ENCODE measurements at regions not wholly inside any gene's neighbourhood (a gene's known extent, or its start where the extent isn't known, plus 50 kb on each side); places are given as distances from the start of the nearest gene placed in this dataset.

DNA sequence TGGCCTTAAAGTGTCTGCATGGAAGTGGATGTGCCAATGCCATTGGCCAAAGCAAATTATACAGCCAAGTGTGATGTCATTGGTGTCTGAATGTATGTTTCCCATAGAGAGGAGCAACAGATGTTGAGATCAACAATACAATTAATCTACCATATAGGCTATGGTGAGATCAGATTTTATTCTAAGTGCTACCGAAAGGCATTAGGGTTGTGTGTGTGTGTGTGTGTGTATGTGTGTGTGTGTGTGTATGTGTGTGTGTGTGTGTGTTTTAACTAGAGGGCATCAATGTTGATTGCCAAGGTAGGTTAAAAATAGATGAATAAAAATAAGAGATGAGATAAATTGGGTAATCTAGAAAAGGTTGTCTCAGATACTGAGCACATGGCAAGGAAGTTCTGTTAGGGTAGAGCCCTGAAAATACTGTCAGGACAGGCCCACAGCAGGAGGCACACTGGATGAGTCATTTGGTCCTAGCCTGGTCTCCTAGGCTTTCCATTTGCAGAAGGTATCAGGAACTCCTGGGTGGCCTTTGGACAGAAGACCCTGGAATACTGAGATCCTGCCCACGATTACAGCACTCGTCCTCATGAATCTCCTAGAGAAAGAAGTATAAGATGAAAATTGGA is 446.0 kb upstream of the PODXL start:
- ChIA-PET POLR2A (no interaction called here), CTCF (no interaction called here)
- DNase-seq = no peak
- H3K9me3 ChIP-seq = no peaks in the 10 kb centered on the region; the same call in 1 of the 2 replicates
- H3K27me3 ChIP-seq (ENCODE audit: insufficient read depth) = no peaks in the 10 kb centered on the region
- H3K9ac ChIP-seq = no peak overlapping the region
- WGBS (ENCODE audit: low lambda C conversion rate) = 82% methylated on average over 3 of the region's 3 CpGs
- H3K79me2 ChIP-seq (ENCODE audit: insufficient read depth) = no peaks in the 10 kb centered on the region; the same call in 1 of the 2 replicates
- H2AFZ ChIP-seq (ENCODE audit: low read depth) = no peak overlapping the region
- peaks cover 0 to 21% of the 10 kb centered on the region in 2 experiments for H3K36me3 ChIP-seq (replicated peaks in 1 of 2; ENCODE audit: control insufficient read depth in 1 of 2, insufficient read depth in 2 of 2, low read length in 1 of 2)
- no peak overlapping the region for H3K4me3 ChIP-seq (ENCODE audit: low read depth in 2 of 2, low read length in 1 of 2)
- H3F3A ChIP-seq (replicated peaks; ENCODE audit: insufficient read depth) = peaks cover 23% of the 10 kb centered on the region
- TF ChIP-seq, protein P1, sequence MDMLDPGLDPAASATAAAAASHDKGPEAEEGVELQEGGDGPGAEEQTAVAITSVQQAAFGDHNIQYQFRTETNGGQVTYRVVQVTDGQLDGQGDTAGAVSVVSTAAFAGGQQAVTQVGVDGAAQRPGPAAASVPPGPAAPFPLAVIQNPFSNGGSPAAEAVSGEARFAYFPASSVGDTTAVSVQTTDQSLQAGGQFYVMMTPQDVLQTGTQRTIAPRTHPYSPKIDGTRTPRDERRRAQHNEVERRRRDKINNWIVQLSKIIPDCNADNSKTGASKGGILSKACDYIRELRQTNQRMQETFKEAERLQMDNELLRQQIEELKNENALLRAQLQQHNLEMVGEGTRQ (IDR thresholded peaks at IDR 0.05; ENCODE audit: borderline replicate concordance, low read depth, low read length) = no peak
- peak; percentile 28; the same call in 1 of the 2 replicates for TF ChIP-seq FOSL2 (IDR thresholded peaks at IDR 0.05; ENCODE audit: borderline replicate concordance, low read depth)
- H3K27ac ChIP-seq (ENCODE audit: low read depth in 2 of 2, low read length in 1 of 2) = no peak overlapping the region
- no peaks in the 10 kb centered on the region for H3K9me2 ChIP-seq
- H3K4me1 ChIP-seq (ENCODE audit: control insufficient read depth in 1 of 2, insufficient read depth in 2 of 2, low read depth in 1 of 2, low read length in 1 of 2) = peaks cover 6 to 10% of the 10 kb centered on the region in 2 experiments; a peak in 3 of 4 replicates
- no peaks in the 10 kb centered on the region for H4K20me1 ChIP-seq (ENCODE audit: insufficient read depth)
- no peak overlapping the region for H3K4me2 ChIP-seq

DNA sequence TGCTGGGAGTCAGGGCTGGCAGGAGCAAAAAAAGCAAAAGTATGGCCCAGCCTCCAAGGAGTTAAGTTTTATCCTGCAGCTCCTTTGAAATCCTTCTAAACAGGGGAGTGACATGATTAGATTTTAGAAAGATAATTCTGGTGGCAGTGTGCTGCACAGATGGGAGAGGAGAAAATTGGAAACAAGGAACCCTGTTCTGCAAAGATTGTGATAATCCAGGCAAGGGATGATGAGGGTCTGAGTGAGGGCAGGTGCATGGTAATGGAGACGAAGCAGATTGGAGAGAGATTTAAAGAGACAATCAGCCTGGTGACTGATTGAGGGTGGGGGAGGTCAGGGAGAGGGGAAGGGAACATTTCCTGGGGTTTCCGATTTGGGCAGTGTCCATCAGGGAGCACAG is 444.7 kb upstream of the PODXL start:
- Histone ChIP-seq H4K20me1 (ENCODE audit: insufficient read depth) (no peaks in the 10 kb centered on the region), H3K4me2 (no peak overlapping the region), H3F3A (replicated peaks; ENCODE audit: insufficient read depth) (peaks cover 17% of the 10 kb centered on the region), H2AFZ (ENCODE audit: low read depth) (no peak overlapping the region), H3K4me1 (ENCODE audit: control insufficient read depth in 1 of 2, insufficient read depth in 2 of 2, low read depth in 1 of 2, low read length in 1 of 2) (peaks cover 6 to 10% of the 10 kb centered on the region in 2 experiments; a peak in 3 of 4 replicates), H3K79me2 (ENCODE audit: insufficient read depth) (no peaks in the 10 kb centered on the region; the same call in 1 of the 2 replicates), H3K4me3 (ENCODE audit: low read depth in 2 of 2, low read length in 1 of 2) (no peak overlapping the region), H3K9ac (no peak overlapping the region), H3K9me3 (no peaks in the 10 kb centered on the region; the same call in 1 of the 2 replicates), H3K27ac (ENCODE audit: low read depth in 2 of 2, low read length in 1 of 2) (no peak overlapping the region), H3K36me3 (replicated peaks in 1 of 2; ENCODE audit: control insufficient read depth in 1 of 2, insufficient read depth in 2 of 2, low read length in 1 of 2) (peaks cover 0 to 9% of the 10 kb centered on the region in 2 experiments), H3K27me3 (ENCODE audit: insufficient read depth) (no peaks in the 10 kb centered on the region), H3K9me2 (no peaks in the 10 kb centered on the region)
- ChIA-PET CTCF (interaction anchor here (0.7 kb wide), 1 partner anchor 76 kb away, joined by 3 read pairs; no protein-coding TSS in a partner anchor), POLR2A (no interaction called here)
- 76% methylated on average over 2 of the region's 2 CpGs for WGBS (ENCODE audit: low lambda C conversion rate)
- no peak for DNase-seq
- TF ChIP-seq TCF12 (IDR thresholded peaks at IDR 0.05) (no peak), NFIC (IDR thresholded peaks at IDR 0.05; ENCODE audit: borderline replicate concordance) (no peak), GATA2 (CRISPR knock-in tag; IDR thresholded peaks at IDR 0.05) (peak; percentile 44), CHD2 (IDR thresholded peaks at IDR 0.05; ENCODE audit: low read length, partially characterized antibody) (no peak)

DNA sequence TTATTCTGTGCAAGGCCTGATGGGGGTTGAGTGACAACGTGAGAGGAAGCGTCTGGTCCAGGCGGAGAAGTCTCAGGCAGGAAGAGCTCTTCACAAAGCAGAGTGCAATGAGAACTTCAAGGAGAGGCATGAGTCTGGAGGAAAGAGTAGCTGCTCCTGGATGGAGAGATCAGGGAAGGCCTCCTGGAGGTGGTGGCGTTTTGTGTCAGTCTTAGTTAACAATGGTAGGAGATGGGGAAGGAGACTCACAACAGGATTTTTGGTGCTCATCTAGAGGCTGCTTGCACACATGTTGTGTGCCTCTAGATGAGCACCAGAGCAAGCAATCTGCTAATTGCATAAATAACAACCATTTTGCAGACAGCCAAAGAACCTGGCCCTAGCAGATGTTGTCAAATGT is 442.8 kb upstream of the PODXL start:
- WGBS (ENCODE audit: low lambda C conversion rate) = 97% methylated on average over 4 of the region's 4 CpGs
- Histone ChIP-seq H3F3A (replicated peaks; ENCODE audit: insufficient read depth) (peaks cover 3% of the 10 kb centered on the region), H4K20me1 (ENCODE audit: insufficient read depth) (no peaks in the 10 kb centered on the region; the same call in 1 of the 2 replicates), H3K36me3 (replicated peaks in 1 of 2; ENCODE audit: control insufficient read depth in 1 of 2, insufficient read depth in 2 of 2, low read length in 1 of 2) (peaks cover 0 to 9% of the 10 kb centered on the region in 2 experiments), H3K9ac (no peak overlapping the region), H3K9me3 (no peaks in the 10 kb centered on the region), H3K9me2 (no peaks in the 10 kb centered on the region), H3K4me3 (ENCODE audit: low read depth in 2 of 2, low read length in 1 of 2) (no peak overlapping the region), H3K4me1 (ENCODE audit: control insufficient read depth in 1 of 2, insufficient read depth in 2 of 2, low read depth in 1 of 2, low read length in 1 of 2) (peaks cover 0 to 4% of the 10 kb centered on the region in 2 experiments; a peak in 2 of 4 replicates), H3K27me3 (ENCODE audit: insufficient read depth) (no peaks in the 10 kb centered on the region), H2AFZ (ENCODE audit: low read depth) (no peak overlapping the region), H3K79me2 (ENCODE audit: insufficient read depth) (no peaks in the 10 kb centered on the region), H3K27ac (ENCODE audit: low read depth in 2 of 2, low read length in 1 of 2) (no peak overlapping the region), H3K4me2 (no peak overlapping the region)
- CTCF ChIA-PET = no interaction called here
- POLR2A ChIA-PET = no interaction called here
- no peak for DNase-seq
- TF ChIP-seq RCOR1 (IDR thresholded peaks at IDR 0.05; ENCODE audit: low read length) = no peak
- TF ChIP-seq NRF1 (IDR thresholded peaks at IDR 0.05; ENCODE audit: low read depth, low read length) = no peak
- no peak for TF ChIP-seq POLR2AphosphoS5 (IDR thresholded peaks at IDR 0.05; ENCODE audit: low read depth, low read length)
- TF ChIP-seq, protein P2, sequence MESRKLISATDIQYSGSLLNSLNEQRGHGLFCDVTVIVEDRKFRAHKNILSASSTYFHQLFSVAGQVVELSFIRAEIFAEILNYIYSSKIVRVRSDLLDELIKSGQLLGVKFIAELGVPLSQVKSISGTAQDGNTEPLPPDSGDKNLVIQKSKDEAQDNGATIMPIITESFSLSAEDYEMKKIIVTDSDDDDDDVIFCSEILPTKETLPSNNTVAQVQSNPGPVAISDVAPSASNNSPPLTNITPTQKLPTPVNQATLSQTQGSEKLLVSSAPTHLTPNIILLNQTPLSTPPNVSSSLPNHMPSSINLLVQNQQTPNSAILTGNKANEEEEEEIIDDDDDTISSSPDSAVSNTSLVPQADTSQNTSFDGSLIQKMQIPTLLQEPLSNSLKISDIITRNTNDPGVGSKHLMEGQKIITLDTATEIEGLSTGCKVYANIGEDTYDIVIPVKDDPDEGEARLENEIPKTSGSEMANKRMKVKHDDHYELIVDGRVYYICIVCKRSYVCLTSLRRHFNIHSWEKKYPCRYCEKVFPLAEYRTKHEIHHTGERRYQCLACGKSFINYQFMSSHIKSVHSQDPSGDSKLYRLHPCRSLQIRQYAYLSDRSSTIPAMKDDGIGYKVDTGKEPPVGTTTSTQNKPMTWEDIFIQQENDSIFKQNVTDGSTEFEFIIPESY (IDR thresholded peaks at IDR 0.05; ENCODE audit: borderline replicate concordance, low read depth) = no peak
- TF ChIP-seq EP300 (IDR thresholded peaks at IDR 0.05; ENCODE audit: borderline replicate concordance in 1 of 2, low read depth in 1 of 2, low read length in 1 of 2) = no peak
- TF ChIP-seq NFIC (IDR thresholded peaks at IDR 0.05; ENCODE audit: borderline replicate concordance) = no peak
- no peak for TF ChIP-seq MEF2A (IDR thresholded peaks at IDR 0.05; ENCODE audit: borderline replicate concordance, low read depth)
- no peak for TF ChIP-seq SMC3 (IDR thresholded peaks at IDR 0.05; ENCODE audit: low read depth, low read length)
- TF ChIP-seq FOXM1 (IDR thresholded peaks at IDR 0.05; ENCODE audit: low read depth) = no peak
- TF ChIP-seq, protein P3, sequence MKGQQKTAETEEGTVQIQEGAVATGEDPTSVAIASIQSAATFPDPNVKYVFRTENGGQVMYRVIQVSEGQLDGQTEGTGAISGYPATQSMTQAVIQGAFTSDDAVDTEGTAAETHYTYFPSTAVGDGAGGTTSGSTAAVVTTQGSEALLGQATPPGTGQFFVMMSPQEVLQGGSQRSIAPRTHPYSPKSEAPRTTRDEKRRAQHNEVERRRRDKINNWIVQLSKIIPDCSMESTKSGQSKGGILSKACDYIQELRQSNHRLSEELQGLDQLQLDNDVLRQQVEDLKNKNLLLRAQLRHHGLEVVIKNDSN (IDR thresholded peaks at IDR 0.05; ENCODE audit: borderline replicate concordance, low read depth) = no peak
- no peak for TF ChIP-seq GABPA (IDR thresholded peaks at IDR 0.05; ENCODE audit: low read depth)
- no peak for TF ChIP-seq RXRA (IDR thresholded peaks at IDR 0.05; ENCODE audit: borderline replicate concordance, low read depth)
- no peak for TF ChIP-seq ELF1 (IDR thresholded peaks at IDR 0.05)

Data from SK-N-SH (cell line).